SK-N-SH treated with all-trans-retinoic acid at 6 μM for 48 hours (cell line): ENCODE measurements at regions not wholly inside any gene's neighbourhood (a gene's known extent, or its start where the extent isn't known, plus 50 kb on each side); places are given as distances from the start of the nearest gene placed in this dataset.

Source experiments
- ATAC-seq: fragments of 200-7000 bp; cut with Tn5 transposase; 3 replicates; pipeline ENCODE4 v1.9.1; 2020; ENCODE audit warnings: mild to moderate bottlenecking, moderate library complexity
- ARNTL ChIP-seq: fragments of 450-650 bp; formaldehyde crosslinking; IDR thresholded peaks from 2 replicates; pipeline ENCODE4 v1.5.0; 2020; ENCODE audit warnings: low read depth, mild to moderate bottlenecking, moderate library complexity, borderline replicate concordance
- BACH2 ChIP-seq: fragments of 250-450 bp; sonication (Bioruptor Pico); IDR thresholded peaks from 2 replicates; pipeline ENCODE4 v1.9.0; 2021; ENCODE audit warnings: mild to moderate bottlenecking, borderline replicate concordance
- CSDC2 ChIP-seq: fragments of 250-450 bp; sonication (Bioruptor Pico); IDR thresholded peaks from 2 replicates; pipeline ENCODE4 v1.5.0; 2020; ENCODE audit warnings: mild to moderate bottlenecking, moderate library complexity
- ESRRG ChIP-seq: fragments of 250-450 bp; sonication (Bioruptor Pico); IDR thresholded peaks from 2 replicates; pipeline ENCODE4 v1.6.1; 2021; ENCODE audit warnings: mild to moderate bottlenecking
- ISL1 ChIP-seq: fragments of 250-450 bp; sonication (Bioruptor Pico); IDR thresholded peaks from 2 replicates; pipeline ENCODE4 v2.1.2; 2022; ENCODE audit warnings: mild to moderate bottlenecking, moderate library complexity
- OSR1 ChIP-seq: fragments of 250-450 bp; sonication (Bioruptor Pico); IDR thresholded peaks from 2 replicates; pipeline ENCODE4 v1.8.0; 2022; ENCODE audit warnings: moderate library complexity, mild to moderate bottlenecking, inconsistent platforms
- PPARA ChIP-seq: fragments of 250-450 bp; sonication (Bioruptor Pico); IDR thresholded peaks from 2 replicates; pipeline ENCODE4 v1.5.0; 2020; ENCODE audit warnings: mild to moderate bottlenecking, borderline replicate concordance
- SNAI2 ChIP-seq: fragments of 250-450 bp; sonication (Bioruptor Pico); IDR thresholded peaks from 2 replicates; pipeline ENCODE4 v1.5.0; 2020; ENCODE audit warnings: mild to moderate bottlenecking, moderate library complexity
- TOX ChIP-seq: fragments of 250-450 bp; sonication (Bioruptor Pico); IDR thresholded peaks from 2 replicates; pipeline ENCODE4 v1.8.0; 2021; ENCODE audit warnings: mild to moderate bottlenecking, moderate library complexity, borderline replicate concordance
- ZC3H10 ChIP-seq: fragments of 250-450 bp; sonication (Bioruptor Pico); IDR thresholded peaks from 2 replicates; pipeline ENCODE4 v1.5.1; 2021; ENCODE audit warnings: mild to moderate bottlenecking, moderate library complexity
- ZFP30 ChIP-seq: fragments of 450-650 bp; formaldehyde crosslinking; IDR thresholded peaks from 2 replicates; pipeline ENCODE4 v1.5.0; 2022; ENCODE audit warnings: mild to moderate bottlenecking, moderate library complexity
- ZNF565 ChIP-seq: fragments of 450-650 bp; formaldehyde crosslinking; conservative IDR thresholded peaks from 2 replicates; pipeline ENCODE4 v1.5.0; 2020; ENCODE audit warnings: low read depth, mild to moderate bottlenecking, moderate library complexity
- ZNF8 ChIP-seq: fragments of 450-650 bp; formaldehyde crosslinking; IDR thresholded peaks from 2 replicates; pipeline ENCODE4 v1.5.0; 2020; ENCODE audit warnings: mild to moderate bottlenecking, moderate library complexity
- TF ChIP-seq, protein P1 (sequence below): fragments of 250-450 bp; sonication (Bioruptor Pico); IDR thresholded peaks from 2 replicates; pipeline ENCODE4 v1.5.1; 2020; ENCODE audit warnings: low read depth, mild to moderate bottlenecking, moderate library complexity
- TF ChIP-seq, protein P2 (sequence below): fragments of 250-450 bp; sonication (Bioruptor Pico); IDR thresholded peaks from 2 replicates; pipeline ENCODE4 v1.8.0; 2021; ENCODE audit warnings: low read depth, mild to moderate bottlenecking, moderate library complexity, borderline replicate concordance
- TF ChIP-seq, protein P3 (sequence below): fragments of 250-450 bp; sonication (Bioruptor Pico); IDR thresholded peaks from 2 replicates; pipeline ENCODE4 v1.5.1; 2021; ENCODE audit warnings: mild to moderate bottlenecking, moderate library complexity
- TF ChIP-seq, protein P4 (sequence below): fragments of 250-450 bp; sonication (Bioruptor Pico); IDR thresholded peaks from 2 replicates; pipeline ENCODE4 v1.5.0; 2020; ENCODE audit warnings: mild to moderate bottlenecking, moderate library complexity
- TF ChIP-seq, protein P5 (sequence below): fragments of 250-450 bp; sonication (Bioruptor Pico); IDR thresholded peaks from 2 replicates; pipeline ENCODE4 v1.8.0; 2020; ENCODE audit warnings: mild to moderate bottlenecking, moderate library complexity, borderline replicate concordance

DNA sequence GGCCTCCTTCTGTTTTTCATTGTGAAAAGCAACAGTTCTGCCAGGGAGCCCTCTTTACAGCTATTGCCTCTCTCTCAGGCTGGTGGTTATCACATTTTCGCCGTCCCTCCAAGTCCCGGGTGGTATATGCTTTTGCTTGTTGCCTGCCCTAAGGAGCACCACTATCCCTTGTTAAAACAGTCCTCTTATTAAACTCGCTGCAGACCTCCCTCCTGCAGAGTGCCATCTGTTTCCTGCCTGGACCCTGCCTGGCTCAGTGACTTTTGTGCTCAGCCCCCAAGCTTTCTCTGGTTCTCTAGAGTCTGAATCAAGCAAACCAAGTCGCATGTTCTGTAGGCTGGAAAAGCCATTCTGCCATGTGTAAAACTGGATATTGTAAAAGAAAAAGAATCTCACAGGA, 72.1 kb upstream of the FHL2 start:
- no peak for TF ChIP-seq TOX (CRISPR knock-in tag)
- TF ChIP-seq, protein P1, sequence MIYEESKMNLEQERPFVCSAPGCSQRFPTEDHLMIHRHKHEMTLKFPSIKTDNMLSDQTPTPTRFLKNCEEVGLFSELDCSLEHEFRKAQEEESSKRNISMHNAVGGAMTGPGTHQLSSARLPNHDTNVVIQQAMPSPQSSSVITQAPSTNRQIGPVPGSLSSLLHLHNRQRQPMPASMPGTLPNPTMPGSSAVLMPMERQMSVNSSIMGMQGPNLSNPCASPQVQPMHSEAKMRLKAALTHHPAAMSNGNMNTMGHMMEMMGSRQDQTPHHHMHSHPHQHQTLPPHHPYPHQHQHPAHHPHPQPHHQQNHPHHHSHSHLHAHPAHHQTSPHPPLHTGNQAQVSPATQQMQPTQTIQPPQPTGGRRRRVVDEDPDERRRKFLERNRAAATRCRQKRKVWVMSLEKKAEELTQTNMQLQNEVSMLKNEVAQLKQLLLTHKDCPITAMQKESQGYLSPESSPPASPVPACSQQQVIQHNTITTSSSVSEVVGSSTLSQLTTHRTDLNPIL (CRISPR knock-in tag), result no peak
- TF ChIP-seq, protein P2, sequence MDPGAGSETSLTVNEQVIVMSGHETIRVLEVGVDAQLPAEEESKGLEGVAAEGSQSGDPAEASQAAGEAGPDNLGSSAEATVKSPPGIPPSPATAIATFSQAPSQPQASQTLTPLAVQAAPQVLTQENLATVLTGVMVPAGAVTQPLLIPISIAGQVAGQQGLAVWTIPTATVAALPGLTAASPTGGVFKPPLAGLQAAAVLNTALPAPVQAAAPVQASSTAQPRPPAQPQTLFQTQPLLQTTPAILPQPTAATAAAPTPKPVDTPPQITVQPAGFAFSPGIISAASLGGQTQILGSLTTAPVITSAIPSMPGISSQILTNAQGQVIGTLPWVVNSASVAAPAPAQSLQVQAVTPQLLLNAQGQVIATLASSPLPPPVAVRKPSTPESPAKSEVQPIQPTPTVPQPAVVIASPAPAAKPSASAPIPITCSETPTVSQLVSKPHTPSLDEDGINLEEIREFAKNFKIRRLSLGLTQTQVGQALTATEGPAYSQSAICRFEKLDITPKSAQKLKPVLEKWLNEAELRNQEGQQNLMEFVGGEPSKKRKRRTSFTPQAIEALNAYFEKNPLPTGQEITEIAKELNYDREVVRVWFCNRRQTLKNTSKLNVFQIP (CRISPR knock-in tag), result no peak
- TF ChIP-seq ESRRG (CRISPR knock-in tag), result no peak
- TF ChIP-seq, protein P3, sequence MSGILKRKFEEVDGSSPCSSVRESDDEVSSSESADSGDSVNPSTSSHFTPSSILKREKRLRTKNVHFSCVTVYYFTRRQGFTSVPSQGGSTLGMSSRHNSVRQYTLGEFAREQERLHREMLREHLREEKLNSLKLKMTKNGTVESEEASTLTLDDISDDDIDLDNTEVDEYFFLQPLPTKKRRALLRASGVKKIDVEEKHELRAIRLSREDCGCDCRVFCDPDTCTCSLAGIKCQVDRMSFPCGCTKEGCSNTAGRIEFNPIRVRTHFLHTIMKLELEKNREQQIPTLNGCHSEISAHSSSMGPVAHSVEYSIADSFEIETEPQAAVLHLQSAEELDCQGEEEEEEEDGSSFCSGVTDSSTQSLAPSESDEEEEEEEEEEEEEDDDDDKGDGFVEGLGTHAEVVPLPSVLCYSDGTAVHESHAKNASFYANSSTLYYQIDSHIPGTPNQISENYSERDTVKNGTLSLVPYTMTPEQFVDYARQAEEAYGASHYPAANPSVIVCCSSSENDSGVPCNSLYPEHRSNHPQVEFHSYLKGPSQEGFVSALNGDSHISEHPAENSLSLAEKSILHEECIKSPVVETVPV (CRISPR knock-in tag), result no peak
- TF ChIP-seq, protein P4, sequence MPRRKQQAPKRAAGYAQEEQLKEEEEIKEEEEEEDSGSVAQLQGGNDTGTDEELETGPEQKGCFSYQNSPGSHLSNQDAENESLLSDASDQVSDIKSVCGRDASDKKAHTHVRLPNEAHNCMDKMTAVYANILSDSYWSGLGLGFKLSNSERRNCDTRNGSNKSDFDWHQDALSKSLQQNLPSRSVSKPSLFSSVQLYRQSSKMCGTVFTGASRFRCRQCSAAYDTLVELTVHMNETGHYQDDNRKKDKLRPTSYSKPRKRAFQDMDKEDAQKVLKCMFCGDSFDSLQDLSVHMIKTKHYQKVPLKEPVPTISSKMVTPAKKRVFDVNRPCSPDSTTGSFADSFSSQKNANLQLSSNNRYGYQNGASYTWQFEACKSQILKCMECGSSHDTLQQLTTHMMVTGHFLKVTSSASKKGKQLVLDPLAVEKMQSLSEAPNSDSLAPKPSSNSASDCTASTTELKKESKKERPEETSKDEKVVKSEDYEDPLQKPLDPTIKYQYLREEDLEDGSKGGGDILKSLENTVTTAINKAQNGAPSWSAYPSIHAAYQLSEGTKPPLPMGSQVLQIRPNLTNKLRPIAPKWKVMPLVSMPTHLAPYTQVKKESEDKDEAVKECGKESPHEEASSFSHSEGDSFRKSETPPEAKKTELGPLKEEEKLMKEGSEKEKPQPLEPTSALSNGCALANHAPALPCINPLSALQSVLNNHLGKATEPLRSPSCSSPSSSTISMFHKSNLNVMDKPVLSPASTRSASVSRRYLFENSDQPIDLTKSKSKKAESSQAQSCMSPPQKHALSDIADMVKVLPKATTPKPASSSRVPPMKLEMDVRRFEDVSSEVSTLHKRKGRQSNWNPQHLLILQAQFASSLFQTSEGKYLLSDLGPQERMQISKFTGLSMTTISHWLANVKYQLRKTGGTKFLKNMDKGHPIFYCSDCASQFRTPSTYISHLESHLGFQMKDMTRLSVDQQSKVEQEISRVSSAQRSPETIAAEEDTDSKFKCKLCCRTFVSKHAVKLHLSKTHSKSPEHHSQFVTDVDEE, result no peak
- no peak for TF ChIP-seq ZNF565
- no peak for TF ChIP-seq ZFP30 (CRISPR knock-in tag)
- no peak for TF ChIP-seq SNAI2 (CRISPR knock-in tag)
- no peak for TF ChIP-seq ZC3H10 (CRISPR knock-in tag)
- TF ChIP-seq ARNTL (CRISPR knock-in tag), result no peak
- TF ChIP-seq, protein P5, sequence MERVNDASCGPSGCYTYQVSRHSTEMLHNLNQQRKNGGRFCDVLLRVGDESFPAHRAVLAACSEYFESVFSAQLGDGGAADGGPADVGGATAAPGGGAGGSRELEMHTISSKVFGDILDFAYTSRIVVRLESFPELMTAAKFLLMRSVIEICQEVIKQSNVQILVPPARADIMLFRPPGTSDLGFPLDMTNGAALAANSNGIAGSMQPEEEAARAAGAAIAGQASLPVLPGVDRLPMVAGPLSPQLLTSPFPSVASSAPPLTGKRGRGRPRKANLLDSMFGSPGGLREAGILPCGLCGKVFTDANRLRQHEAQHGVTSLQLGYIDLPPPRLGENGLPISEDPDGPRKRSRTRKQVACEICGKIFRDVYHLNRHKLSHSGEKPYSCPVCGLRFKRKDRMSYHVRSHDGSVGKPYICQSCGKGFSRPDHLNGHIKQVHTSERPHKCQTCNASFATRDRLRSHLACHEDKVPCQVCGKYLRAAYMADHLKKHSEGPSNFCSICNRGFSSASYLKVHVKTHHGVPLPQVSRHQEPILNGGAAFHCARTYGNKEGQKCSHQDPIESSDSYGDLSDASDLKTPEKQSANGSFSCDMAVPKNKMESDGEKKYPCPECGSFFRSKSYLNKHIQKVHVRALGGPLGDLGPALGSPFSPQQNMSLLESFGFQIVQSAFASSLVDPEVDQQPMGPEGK (CRISPR knock-in tag), result no peak
- TF ChIP-seq OSR1 (CRISPR knock-in tag), result no peak
- TF ChIP-seq CSDC2 (CRISPR knock-in tag), result no peak
- TF ChIP-seq ZNF8, result no peak
- ATAC-seq, result no peak

DNA sequence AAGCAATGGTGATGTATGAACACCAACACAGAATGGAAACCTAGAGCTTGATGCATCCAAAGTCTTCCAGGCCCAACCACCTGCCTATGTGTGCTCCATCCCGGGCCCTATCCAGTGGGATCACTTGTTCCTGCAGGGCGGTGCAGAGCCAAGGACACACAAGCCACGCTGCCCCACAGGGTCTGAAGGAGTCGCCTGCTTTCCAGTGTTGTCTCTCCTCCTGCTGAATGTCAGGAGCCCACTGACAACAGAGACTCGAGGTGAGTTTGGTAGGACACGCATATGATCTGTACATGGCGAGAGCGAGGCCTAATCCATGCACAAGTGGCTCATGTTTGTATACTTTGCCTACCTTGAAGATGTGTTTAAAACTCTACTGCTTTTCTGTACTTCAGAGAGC, 70.9 kb upstream of the FHL2 start:
- no peak for ATAC-seq
- TF ChIP-seq ZNF8 (no peak), ZNF565 (no peak), ISL1 (no peak), TOX (CRISPR knock-in tag) (no peak), BACH2 (CRISPR knock-in tag) (no peak), PPARA (CRISPR knock-in tag) (no peak), SNAI2 (CRISPR knock-in tag) (no peak), OSR1 (CRISPR knock-in tag) (no peak)
- TF ChIP-seq, protein P2 (CRISPR knock-in tag), result no peak
- TF ChIP-seq, protein P5 (CRISPR knock-in tag), result no peak
- TF ChIP-seq, protein P4, result no peak
